RWPE2 (cell line): ENCODE measurements at regions not wholly inside any gene's neighbourhood (a gene's known extent, or its start where the extent isn't known, plus 50 kb on each side); places are given as distances from the start of the nearest gene placed in this dataset.
"Not testable (repeated sequence)": the region's sequence is repeated elsewhere in the genome, so short reads cannot be mapped to it uniquely, and the experiment has no call there.

Experiments used
- ATAC-seq: fragments of 200-7000 bp; cut with Tn5 transposase; 3 replicates; pipeline ENCODE4 v1.9.1; 2021; ENCODE audit warnings: low read depth
- DNase-seq: peaks from one replicate; pipeline ENCODE4 v3.0.0-alpha.2; 2020; ENCODE audit warnings: low spot score
- H3K27ac ChIP-seq: fragments of 450-650 bp; 2 replicates; pipeline ENCODE4 v1.5.1; 2017; ENCODE audit warnings: mild to moderate bottlenecking; ENCODE audit not compliant: poor library complexity, severe bottlenecking
- H3K27me3 ChIP-seq: fragments of 250-450 bp; sonication (Bioruptor Pico); 2 replicates; pipeline ENCODE4 v1.5.1; 2021; ENCODE audit warnings: mild to moderate bottlenecking, moderate library complexity; ENCODE audit not compliant: insufficient read depth, poor library complexity, severe bottlenecking
- H3K36me3 ChIP-seq: fragments of 250-450 bp; sonication (Bioruptor Pico); 2 replicates; pipeline ENCODE4 v1.5.1; 2020; ENCODE audit warnings: low read depth, mild to moderate bottlenecking, moderate library complexity
- H3K4me1 ChIP-seq: fragments of 250-450 bp; sonication (Bioruptor Pico); 2 replicates; pipeline ENCODE4 v1.5.1; 2021; ENCODE audit warnings: mild to moderate bottlenecking, moderate library complexity; ENCODE audit not compliant: insufficient read depth, poor library complexity, severe bottlenecking
- H3K4me3 ChIP-seq: fragments of 250-450 bp; sonication (Bioruptor Pico); 2 replicates; pipeline ENCODE4 v1.5.1; 2021; ENCODE audit warnings: mild to moderate bottlenecking, moderate library complexity; ENCODE audit not compliant: severe bottlenecking
- H3K9me3 ChIP-seq: fragments of 250-450 bp; sonication (Bioruptor Pico); 2 replicates; pipeline ENCODE4 v1.5.1; 2021; ENCODE audit warnings: mild to moderate bottlenecking, moderate library complexity; ENCODE audit not compliant: severe bottlenecking
- TF ChIP-seq, protein P1 (sequence below): fragments of 450-650 bp; IDR thresholded peaks from one replicate; pipeline ENCODE4 v1.5.1; 2017; ENCODE audit warnings: mild to moderate bottlenecking, moderate library complexity; ENCODE audit not compliant: poor library complexity, severe bottlenecking

DNA sequence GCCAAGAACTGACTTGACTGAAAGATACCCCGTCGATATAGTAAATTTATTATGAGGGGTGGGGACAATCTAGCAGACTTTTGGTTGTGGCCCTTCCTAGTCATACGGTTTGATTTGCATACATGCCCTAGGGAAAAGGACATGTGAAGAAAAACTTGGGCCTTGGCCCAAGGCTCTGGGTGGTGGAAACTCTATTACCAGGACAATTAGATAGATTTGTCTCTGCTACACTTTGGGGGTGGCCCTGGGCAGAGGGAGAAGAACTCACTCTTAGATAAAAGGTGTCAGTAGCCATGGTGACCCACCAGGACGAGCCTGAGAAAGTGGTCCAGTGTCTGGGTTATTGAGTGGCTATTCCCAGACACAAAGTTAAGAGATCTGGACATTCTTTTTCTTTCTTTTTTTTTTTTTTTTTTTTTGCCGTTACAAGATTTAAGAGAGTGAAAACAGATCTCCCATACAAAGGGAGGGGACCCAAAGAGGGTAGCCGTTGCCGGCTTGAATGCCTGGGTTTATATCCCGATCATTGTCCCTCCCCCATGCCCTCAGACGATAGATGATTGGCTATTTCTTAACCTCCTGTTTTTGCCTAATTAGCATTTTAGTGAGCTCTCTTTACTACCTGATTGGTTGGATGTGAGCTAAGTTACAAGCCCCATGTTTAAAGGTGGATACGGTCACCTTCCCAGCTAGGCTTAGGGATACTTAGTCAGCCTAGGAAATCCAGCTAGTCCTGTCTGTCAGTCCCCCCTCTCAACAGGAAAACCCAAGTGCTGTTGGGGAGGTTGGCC lies 96.4 kb upstream of the SMAD3 start:
- Histone ChIP-seq H3K36me3 (no peaks in the 10 kb centered on the region), H3K27me3 (no peaks in the 10 kb centered on the region), H3K27ac (no peak overlapping the region), H3K4me3 (no peak overlapping the region), H3K4me1 (no peaks in the 10 kb centered on the region), H3K9me3 (no peaks in the 10 kb centered on the region)
- no peak for ATAC-seq
- DNase-seq = no peak
- TF ChIP-seq, protein P1, sequence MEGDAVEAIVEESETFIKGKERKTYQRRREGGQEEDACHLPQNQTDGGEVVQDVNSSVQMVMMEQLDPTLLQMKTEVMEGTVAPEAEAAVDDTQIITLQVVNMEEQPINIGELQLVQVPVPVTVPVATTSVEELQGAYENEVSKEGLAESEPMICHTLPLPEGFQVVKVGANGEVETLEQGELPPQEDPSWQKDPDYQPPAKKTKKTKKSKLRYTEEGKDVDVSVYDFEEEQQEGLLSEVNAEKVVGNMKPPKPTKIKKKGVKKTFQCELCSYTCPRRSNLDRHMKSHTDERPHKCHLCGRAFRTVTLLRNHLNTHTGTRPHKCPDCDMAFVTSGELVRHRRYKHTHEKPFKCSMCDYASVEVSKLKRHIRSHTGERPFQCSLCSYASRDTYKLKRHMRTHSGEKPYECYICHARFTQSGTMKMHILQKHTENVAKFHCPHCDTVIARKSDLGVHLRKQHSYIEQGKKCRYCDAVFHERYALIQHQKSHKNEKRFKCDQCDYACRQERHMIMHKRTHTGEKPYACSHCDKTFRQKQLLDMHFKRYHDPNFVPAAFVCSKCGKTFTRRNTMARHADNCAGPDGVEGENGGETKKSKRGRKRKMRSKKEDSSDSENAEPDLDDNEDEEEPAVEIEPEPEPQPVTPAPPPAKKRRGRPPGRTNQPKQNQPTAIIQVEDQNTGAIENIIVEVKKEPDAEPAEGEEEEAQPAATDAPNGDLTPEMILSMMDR = no peak

DNA sequence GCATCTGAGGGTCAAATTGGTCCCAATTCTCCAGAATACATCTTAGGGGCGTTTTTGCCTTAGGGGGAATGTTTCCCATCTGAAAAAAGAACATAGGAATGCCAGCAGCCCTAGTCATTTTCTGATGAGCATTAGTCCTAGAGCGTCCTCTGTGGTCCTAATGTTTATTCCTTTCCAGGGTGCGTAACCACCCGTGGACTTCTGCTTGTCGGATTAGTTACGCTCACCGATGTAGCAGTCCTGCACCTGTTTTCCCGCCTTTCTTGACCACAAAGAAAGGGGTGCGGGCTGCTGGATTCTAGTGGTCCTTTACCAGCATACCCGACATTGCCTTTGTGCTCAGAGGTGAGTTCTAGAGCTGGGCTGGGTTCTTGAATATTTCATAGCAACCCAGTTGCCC lies 91.3 kb upstream of the SMAD3 start:
- ATAC-seq, H3K9me3 ChIP-seq, H3K4me1 ChIP-seq, H3K36me3 ChIP-seq, DNase-seq, H3K27ac ChIP-seq, H3K4me3 ChIP-seq, H3K27me3 ChIP-seq: not testable (repeated sequence)

DNA sequence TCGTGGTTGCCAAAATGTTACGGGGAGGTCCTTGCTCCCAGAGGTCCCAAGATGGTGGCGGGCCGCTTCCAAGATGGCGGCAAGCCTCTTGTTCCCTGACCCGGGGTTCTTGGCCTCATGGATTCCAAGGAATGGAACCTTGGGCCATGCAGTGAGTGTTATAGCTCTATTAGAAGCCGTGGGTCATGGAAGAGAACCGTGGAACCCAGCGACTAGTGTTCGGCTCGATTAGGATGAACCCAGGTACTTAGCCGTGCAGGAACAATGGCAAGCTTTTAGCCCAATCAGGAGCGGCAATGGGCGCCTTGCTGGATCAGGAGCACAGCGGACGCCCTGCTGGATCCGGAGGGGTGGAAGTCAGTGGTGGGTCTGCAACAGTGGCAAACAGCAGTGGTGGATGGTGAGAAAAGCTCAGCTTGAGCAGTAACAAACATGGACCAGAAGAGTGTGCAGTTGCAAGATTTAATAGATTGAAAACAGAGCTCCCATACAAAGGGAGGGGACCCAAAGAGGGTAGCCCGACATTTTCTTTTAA lies 89.2 kb upstream of the SMAD3 start:
- not testable (repeated sequence) for ATAC-seq, DNase-seq

DNA sequence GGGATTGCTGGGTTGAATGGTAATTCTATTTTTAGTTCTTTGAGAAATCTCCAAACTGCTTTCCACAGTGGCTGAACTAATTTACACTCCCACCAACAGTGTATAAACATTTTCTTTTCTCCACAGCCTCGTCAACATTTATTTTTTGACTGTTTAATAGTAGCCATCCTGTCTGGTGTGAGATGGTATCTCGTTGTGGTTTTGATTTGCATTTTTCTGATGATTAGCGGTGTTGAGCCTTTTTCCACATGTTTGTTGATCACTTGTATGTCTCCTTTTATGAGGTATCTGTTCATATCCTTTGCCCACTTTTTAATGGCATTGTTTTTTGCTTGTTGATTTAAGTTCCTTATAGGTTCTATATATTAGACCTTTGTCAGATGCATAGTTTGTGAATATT lies 85.1 kb upstream of the SMAD3 start:
- H3K4me1 ChIP-seq, H3K27ac ChIP-seq, H3K4me3 ChIP-seq, H3K27me3 ChIP-seq, H3K9me3 ChIP-seq, H3K36me3 ChIP-seq, ATAC-seq, DNase-seq: not testable (repeated sequence)

More for the DNA sequence above, 89.2 kb upstream of the SMAD3 start:
- H3K9me3 ChIP-seq, H3K4me1 ChIP-seq, H3K36me3 ChIP-seq, H3K4me3 ChIP-seq, H3K27ac ChIP-seq, H3K27me3 ChIP-seq: not testable (repeated sequence)

DNA sequence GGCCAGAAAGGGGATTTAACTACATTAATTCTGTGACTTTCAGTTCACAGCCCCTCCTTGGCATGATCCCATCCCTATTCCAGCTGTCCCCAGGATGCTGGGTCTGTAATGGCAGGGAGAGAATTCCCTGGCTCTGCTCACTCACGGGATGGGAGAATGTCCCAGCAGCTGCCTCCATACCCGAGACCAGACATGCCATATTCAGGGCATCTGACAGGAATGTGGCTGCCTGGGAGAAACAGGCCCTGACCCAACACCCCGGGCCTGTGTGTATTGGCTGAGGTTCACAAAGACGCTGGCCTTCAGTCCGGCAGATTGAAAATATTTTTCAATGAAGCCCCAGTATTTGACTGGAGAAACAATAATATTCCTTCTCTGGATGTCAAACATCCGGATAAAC lies 83.6 kb upstream of the SMAD3 start:
- H3K27me3 ChIP-seq = no peaks in the 10 kb centered on the region
- no peaks in the 10 kb centered on the region for H3K9me3 ChIP-seq
- no peaks in the 10 kb centered on the region for H3K36me3 ChIP-seq
- ATAC-seq = no peak
- no peak for DNase-seq
- H3K27ac ChIP-seq = no peak overlapping the region
- no peak overlapping the region for H3K4me3 ChIP-seq
- TF ChIP-seq, protein P1 = no peak
- no peaks in the 10 kb centered on the region for H3K4me1 ChIP-seq

DNA sequence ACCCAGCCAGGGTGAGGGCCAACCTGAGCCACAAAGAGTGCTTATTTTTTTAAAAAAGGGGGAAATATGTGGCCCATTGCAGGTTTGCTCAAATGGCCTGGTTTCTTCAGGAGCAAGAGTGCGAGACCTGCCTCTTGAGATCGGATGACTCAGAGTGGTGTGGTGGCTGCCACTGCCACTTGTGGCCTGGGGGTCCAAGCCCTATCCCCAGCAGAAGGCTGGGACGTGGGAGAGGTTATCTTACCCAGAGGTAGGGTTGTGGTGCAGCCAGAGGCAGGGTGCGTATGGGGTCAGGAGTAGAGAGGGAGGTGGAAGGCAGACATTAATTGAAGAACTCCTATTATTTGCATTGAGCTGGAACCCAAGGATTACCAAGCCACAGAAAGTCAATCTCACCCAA lies 83.2 kb upstream of the SMAD3 start:
- TF ChIP-seq, protein P1 = no peak
- H3K36me3 ChIP-seq = no peaks in the 10 kb centered on the region

More for the DNA sequence above, 83.2 kb upstream of the SMAD3 start:
- ATAC-seq (no peak), DNase-seq (no peak)
- H3K4me1 ChIP-seq = no peaks in the 10 kb centered on the region
- H3K4me3 ChIP-seq = no peak overlapping the region
- no peak overlapping the region for H3K27ac ChIP-seq
- H3K27me3 ChIP-seq = no peaks in the 10 kb centered on the region
- H3K9me3 ChIP-seq = no peaks in the 10 kb centered on the region
